Parathyroid adenoma (tissue), 2 donors: ENCODE measurements at regions not wholly inside any gene's neighbourhood (a gene's known extent, or its start where the extent isn't known, plus 50 kb on each side); places are given as distances from the start of the nearest gene placed in this dataset.

Source experiments
- H2AFZ ChIP-seq: fragments of 300-600 bp; sonication (generic); one replicate; pipeline ENCODE4 v1.7.0; 2017; ENCODE audit warnings: antibody characterized with exemption, mild to moderate bottlenecking
- H3K27ac ChIP-seq: fragments of 300-600 bp; sonication (generic); one replicate; pipeline ENCODE4 v1.7.0; 2017
- H3K27me3 ChIP-seq: fragments of 300-600 bp; sonication (generic); one replicate; pipeline ENCODE4 v1.7.0; 2017; ENCODE audit warnings: low read length; ENCODE audit not compliant: control insufficient read depth, insufficient read depth
- H3K36me3 ChIP-seq: fragments of 300-600 bp; sonication (generic); one replicate; pipeline ENCODE4 v1.7.0; 2017; ENCODE audit warnings: low read length; ENCODE audit not compliant: control insufficient read depth, insufficient read depth
- H3K4me1 ChIP-seq: fragments of 300-600 bp; sonication (generic); one replicate; pipeline ENCODE4 v1.7.0; 2017; ENCODE audit warnings: control low read depth
- H3K4me2 ChIP-seq: fragments of 300-600 bp; sonication (generic); one replicate; pipeline ENCODE4 v1.7.0; 2017; ENCODE audit warnings: low read length
- H3K4me3 ChIP-seq: fragments of 300-600 bp; sonication (generic); one replicate; pipeline ENCODE4 v1.7.0; 2017; ENCODE audit warnings: low read depth, low read length
- H3K79me2 ChIP-seq: fragments of 300-600 bp; sonication (generic); one replicate; pipeline ENCODE4 v1.7.0; 2017; ENCODE audit warnings: control low read depth
- H3K9ac ChIP-seq: fragments of 300-600 bp; sonication (generic); one replicate; pipeline ENCODE4 v1.7.0; 2017; ENCODE audit warnings: mild to moderate bottlenecking
- H3K9me3 ChIP-seq: fragments of 300-600 bp; sonication (generic); one replicate; pipeline ENCODE4 v1.7.0; 2017; ENCODE audit warnings: low read length; ENCODE audit not compliant: control insufficient read depth
- TF ChIP-seq, protein P1 (sequence below): fragments of 300-600 bp; sonication (generic); IDR thresholded peaks from one replicate; pipeline ENCODE4 v1.7.0; 2017; ENCODE audit warnings: antibody characterized with exemption, mild to moderate bottlenecking
- donor health status: primary hyperparathyroidism.

DNA sequence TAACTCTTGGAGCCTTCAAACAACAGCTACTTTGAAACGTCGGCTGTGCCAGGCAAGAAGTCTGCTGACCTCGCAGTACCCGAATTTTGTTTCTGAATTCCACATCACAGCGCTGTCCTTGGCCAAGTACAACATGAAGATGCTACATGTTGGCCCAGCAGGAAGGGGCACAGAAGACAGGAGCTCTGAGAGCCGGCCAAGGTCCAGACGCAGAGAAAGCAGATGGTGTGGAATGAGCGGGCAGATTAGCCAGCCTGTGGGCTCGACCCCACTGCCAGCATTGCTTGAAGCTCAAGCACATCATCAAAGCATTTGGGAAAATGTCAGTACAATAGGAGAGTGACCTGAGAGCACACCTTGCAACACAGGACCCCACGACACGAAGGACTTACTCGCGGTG lies 64.5 kb downstream of the FZD10 start:
- H3K4me2 ChIP-seq, result no peak overlapping the region
- H3K79me2 ChIP-seq, result no peaks in the 10 kb centered on the region
- H3K4me3 ChIP-seq, result no peak overlapping the region
- H3K4me1 ChIP-seq, result no peaks in the 10 kb centered on the region
- H3K36me3 ChIP-seq, result no peaks in the 10 kb centered on the region
- no peak overlapping the region for H3K9ac ChIP-seq
- TF ChIP-seq, protein P1, sequence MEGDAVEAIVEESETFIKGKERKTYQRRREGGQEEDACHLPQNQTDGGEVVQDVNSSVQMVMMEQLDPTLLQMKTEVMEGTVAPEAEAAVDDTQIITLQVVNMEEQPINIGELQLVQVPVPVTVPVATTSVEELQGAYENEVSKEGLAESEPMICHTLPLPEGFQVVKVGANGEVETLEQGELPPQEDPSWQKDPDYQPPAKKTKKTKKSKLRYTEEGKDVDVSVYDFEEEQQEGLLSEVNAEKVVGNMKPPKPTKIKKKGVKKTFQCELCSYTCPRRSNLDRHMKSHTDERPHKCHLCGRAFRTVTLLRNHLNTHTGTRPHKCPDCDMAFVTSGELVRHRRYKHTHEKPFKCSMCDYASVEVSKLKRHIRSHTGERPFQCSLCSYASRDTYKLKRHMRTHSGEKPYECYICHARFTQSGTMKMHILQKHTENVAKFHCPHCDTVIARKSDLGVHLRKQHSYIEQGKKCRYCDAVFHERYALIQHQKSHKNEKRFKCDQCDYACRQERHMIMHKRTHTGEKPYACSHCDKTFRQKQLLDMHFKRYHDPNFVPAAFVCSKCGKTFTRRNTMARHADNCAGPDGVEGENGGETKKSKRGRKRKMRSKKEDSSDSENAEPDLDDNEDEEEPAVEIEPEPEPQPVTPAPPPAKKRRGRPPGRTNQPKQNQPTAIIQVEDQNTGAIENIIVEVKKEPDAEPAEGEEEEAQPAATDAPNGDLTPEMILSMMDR, result no peak
- H3K27ac ChIP-seq, result no peak overlapping the region
- H3K9me3 ChIP-seq, result no peaks in the 10 kb centered on the region
- no peaks in the 10 kb centered on the region for H3K27me3 ChIP-seq
- H2AFZ ChIP-seq, result no peak overlapping the region

DNA sequence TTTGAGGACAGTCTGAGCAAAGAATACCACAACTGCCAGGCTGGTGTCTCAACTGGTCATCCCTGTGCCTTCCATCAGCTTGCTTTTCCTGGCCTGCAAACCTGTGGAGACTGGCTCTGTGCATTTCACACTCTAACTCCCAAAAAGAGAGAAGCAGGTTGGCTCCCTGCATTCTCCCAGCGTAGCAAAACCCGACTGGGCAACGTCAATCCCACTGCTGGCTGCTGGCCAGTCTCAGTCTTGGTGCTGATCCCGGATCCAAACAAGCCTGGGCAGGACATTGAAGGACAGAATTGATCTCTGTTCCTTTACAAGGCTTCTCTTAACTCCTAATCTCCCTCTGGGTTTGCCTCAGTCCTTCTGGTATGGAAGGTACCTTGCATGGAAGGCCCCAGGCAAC lies 65.4 kb downstream of the FZD10 start:
- H3K36me3 ChIP-seq, result no peaks in the 10 kb centered on the region
- TF ChIP-seq, protein P1, result no peak
- H3K27ac ChIP-seq, result no peak overlapping the region
- H3K4me1 ChIP-seq, result no peaks in the 10 kb centered on the region
- H3K4me2 ChIP-seq, result no peak overlapping the region
- H3K27me3 ChIP-seq, result no peaks in the 10 kb centered on the region
- H3K79me2 ChIP-seq, result no peaks in the 10 kb centered on the region
- no peak overlapping the region for H3K9ac ChIP-seq
- H2AFZ ChIP-seq, result no peak overlapping the region
- H3K9me3 ChIP-seq, result no peaks in the 10 kb centered on the region
- no peak overlapping the region for H3K4me3 ChIP-seq

DNA sequence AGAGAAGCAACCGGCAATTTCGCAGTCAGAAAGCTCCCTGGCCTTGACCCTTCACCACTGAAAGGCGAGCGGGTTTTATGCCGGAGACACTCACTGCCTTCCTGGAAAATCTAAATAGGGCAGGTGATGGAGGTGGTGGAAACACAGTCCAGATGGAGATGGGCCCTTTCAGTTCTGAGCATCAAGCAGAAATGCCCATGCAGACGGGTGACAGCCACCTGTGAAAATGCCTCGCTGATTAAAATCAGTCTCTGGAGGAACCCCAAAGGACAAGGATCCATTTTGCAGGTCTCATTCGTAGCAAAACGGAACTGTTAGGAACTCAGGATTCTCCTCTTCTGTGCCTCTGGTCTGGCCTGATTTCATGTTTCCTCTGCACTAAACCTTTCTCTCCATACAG lies 74.2 kb downstream of the FZD10 start:
- TF ChIP-seq, protein P1, result no peak

DNA sequence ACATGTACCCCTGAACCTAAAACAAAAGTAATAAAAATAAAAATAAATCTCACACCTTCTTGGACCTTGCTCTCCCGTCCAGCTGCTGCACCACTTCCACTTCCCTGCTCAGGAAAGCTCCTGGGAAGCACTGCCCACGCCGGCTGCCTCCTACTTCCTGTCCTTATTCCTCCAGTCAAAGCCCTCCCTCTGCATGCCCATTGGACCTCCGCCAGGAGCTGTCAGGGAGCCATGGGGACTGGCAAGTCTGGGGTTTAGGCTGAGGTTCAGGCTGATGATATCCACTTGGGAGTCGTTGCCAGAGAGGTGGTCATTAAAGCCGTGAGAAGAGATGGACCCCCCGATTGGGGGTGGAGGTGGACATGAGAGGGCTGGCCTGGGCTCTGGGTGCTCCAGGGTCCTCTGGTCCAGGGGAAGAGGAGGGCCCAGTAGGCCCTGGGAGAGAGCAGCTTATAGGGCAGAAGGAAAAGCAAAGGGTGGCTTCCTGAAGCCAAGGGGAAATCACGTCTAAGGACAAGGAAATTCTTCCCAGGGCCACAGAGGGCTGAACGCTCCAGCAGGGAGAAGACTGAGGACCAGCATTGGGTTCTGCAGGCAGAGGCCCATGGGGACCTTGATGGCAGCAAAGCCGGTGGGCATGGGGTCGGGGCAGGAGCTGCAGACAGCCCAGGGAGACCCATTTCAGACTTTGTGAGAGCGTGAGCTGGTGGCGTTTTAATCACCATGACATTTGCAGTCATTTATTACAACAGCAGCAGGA lies 78.7 kb downstream of the FZD10 start:
- Histone ChIP-seq H3K36me3 (no peaks in the 10 kb centered on the region), H3K9me3 (no peaks in the 10 kb centered on the region), H3K27ac (no peak overlapping the region), H3K27me3 (peaks cover 3% of the 10 kb centered on the region), H2AFZ (no peak overlapping the region), H3K79me2 (no peaks in the 10 kb centered on the region), H3K4me3 (no peak overlapping the region), H3K4me1 (no peaks in the 10 kb centered on the region), H3K4me2 (no peak overlapping the region), H3K9ac (no peak overlapping the region)
- TF ChIP-seq, protein P1, result no peak

More for the DNA sequence above, 74.2 kb downstream of the FZD10 start:
- Histone ChIP-seq H3K27ac (no peak overlapping the region), H3K36me3 (no peaks in the 10 kb centered on the region), H3K79me2 (no peaks in the 10 kb centered on the region), H3K9me3 (no peaks in the 10 kb centered on the region), H3K27me3 (peaks cover 3% of the 10 kb centered on the region), H3K4me1 (no peaks in the 10 kb centered on the region), H2AFZ (no peak overlapping the region), H3K4me3 (no peak overlapping the region), H3K9ac (no peak overlapping the region), H3K4me2 (no peak overlapping the region)

DNA sequence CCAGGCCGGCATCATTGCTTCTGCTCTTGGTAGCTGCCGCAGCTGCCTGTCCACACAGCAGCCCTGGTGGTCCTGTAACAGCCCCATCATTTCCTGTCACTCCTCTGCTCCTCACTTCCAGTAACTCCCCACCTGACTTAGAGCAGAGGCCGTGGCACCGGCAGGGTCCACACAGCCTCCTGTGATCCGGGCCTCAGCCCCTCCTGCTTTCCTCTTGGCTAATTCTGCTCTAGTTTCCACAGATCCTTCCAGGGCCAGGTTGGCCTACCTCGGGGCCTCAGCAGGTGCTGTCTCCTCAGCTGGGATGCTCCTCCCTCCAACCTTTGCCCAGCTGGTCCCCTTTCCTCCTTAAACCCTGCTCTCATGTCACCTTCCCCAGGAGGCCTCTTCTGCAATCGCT lies 80.2 kb downstream of the FZD10 start:
- Histone ChIP-seq H3K4me2 (no peak overlapping the region), H3K9me3 (no peaks in the 10 kb centered on the region), H3K27ac (no peak overlapping the region), H3K79me2 (no peaks in the 10 kb centered on the region), H3K4me3 (no peak overlapping the region), H3K27me3 (no peaks in the 10 kb centered on the region), H3K9ac (no peak overlapping the region), H2AFZ (no peak overlapping the region), H3K4me1 (no peaks in the 10 kb centered on the region), H3K36me3 (no peaks in the 10 kb centered on the region)
- TF ChIP-seq, protein P1, result no peak
